A549 (cell line): ENCODE measurements at regions not wholly inside any gene's neighbourhood (a gene's known extent, or its start where the extent isn't known, plus 50 kb on each side); places are given as distances from the start of the nearest gene placed in this dataset.

Experiments
- CHD2 ChIP-seq: fragments of 150-350 bp; IDR thresholded peaks from 2 replicates; pipeline ENCODE4 v1.6.1; 2014; ENCODE audit warnings: low read length; ENCODE audit not compliant: partially characterized antibody
- EP300 ChIP-seq, 2 experiments: fragments of >200 bp; sonication (Bioruptor Twin); formaldehyde crosslinking; IDR thresholded peaks; 2 replicates in 1 of 2; 3 replicates in 1 of 2; pipeline ENCODE4 v1.6.1; 2016 to 2017
- FOSL2 ChIP-seq, 2 experiments: fragments of 450-650 bp in 1 of 2; fragments of >200 bp in 1 of 2; sonication (Bioruptor Twin) in 1 of 2; formaldehyde crosslinking; IDR thresholded peaks; 2 replicates each; pipeline versions ENCODE4 v1.5.0 to v1.6.1; 2016 to 2020; ENCODE audit warnings: mild to moderate bottlenecking in 1 of 2, moderate library complexity in 1 of 2
- HDAC2 ChIP-seq: fragments of 200-600 bp; sonication (generic); IDR thresholded peaks from 2 replicates; pipeline ENCODE4 v1.6.1; 2016
- HEYL ChIP-seq: fragments of 250-450 bp; sonication (Bioruptor Pico); IDR thresholded peaks from 2 replicates; pipeline ENCODE4 v1.8.0; 2021; ENCODE audit warnings: mild to moderate bottlenecking, moderate library complexity
- JUNB ChIP-seq: fragments of >200 bp; sonication (Bioruptor Twin); formaldehyde crosslinking; IDR thresholded peaks from 2 replicates; pipeline ENCODE4 v1.6.1; 2016
- POLR2A ChIP-seq: IDR thresholded peaks from 2 replicates; pipeline ENCODE4 v1.6.1; 2012; ENCODE audit warnings: mild to moderate bottlenecking, low read length
- RNF2 ChIP-seq: fragments of 200-600 bp; sonication (generic); IDR thresholded peaks from 2 replicates; pipeline ENCODE4 v1.6.1; 2016; ENCODE audit warnings: low read depth, mild to moderate bottlenecking, antibody characterized with exemption, moderate library complexity, borderline replicate concordance
- TF ChIP-seq, protein P1 (sequence below): IDR thresholded peaks from 2 replicates; pipeline ENCODE4 v1.6.1; 2012; ENCODE audit warnings: low read depth, borderline replicate concordance
- TF ChIP-seq, protein P2 (sequence below): fragments of 250-450 bp; sonication (Bioruptor Pico); IDR thresholded peaks from 2 replicates; pipeline ENCODE4 v1.5.0; 2021; ENCODE audit warnings: mild to moderate bottlenecking, moderate library complexity, borderline replicate concordance
- TF ChIP-seq, protein P3 (sequence below): fragments of >200 bp; sonication (Bioruptor Twin); formaldehyde crosslinking; IDR thresholded peaks from 3 replicates; pipeline ENCODE4 v1.5.1; 2016
- TF ChIP-seq, protein P4 (sequence below): IDR thresholded peaks from 2 replicates; pipeline ENCODE4 v1.6.1; 2012
- TF ChIP-seq, protein P5 (sequence below): fragments of 450-650 bp; IDR thresholded peaks from 2 replicates; pipeline ENCODE4 v1.6.1; 2014; ENCODE audit warnings: antibody characterized with exemption

DNA sequence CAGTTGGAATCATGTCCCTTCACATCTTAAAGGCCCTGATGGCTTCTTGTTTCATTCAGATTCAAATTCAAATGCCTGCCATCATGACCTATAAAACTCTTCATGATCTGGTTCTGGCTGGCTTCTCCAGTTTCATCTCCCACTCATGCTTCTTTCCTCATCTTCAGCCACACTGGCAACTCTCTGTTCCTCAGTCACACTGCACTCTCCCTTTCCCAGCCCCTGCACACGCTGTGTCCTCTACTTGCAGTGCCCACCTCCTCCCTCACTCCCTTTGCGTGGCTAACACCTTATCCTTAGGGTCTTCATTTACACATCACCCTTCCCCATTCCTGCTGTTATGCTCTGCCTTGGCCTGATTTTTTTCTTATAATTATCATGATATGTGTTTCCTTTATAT, 120.6 kb upstream of the LMO4 start:
- TF ChIP-seq EP300 (IDR thresholded peaks at IDR 0.05) (no peak), FOSL2 (IDR thresholded peaks at IDR 0.05) (no peak), FOSL2 (CRISPR knock-in tag; IDR thresholded peaks at IDR 0.05) (no peak), CHD2 (no peak), RNF2 (no peak), HEYL (CRISPR knock-in tag) (no peak), JUNB (no peak), POLR2A (no peak), HDAC2 (no peak)
- TF ChIP-seq, protein P1, sequence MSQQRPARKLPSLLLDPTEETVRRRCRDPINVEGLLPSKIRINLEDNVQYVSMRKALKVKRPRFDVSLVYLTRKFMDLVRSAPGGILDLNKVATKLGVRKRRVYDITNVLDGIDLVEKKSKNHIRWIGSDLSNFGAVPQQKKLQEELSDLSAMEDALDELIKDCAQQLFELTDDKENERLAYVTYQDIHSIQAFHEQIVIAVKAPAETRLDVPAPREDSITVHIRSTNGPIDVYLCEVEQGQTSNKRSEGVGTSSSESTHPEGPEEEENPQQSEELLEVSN = no peak
- TF ChIP-seq, protein P2, sequence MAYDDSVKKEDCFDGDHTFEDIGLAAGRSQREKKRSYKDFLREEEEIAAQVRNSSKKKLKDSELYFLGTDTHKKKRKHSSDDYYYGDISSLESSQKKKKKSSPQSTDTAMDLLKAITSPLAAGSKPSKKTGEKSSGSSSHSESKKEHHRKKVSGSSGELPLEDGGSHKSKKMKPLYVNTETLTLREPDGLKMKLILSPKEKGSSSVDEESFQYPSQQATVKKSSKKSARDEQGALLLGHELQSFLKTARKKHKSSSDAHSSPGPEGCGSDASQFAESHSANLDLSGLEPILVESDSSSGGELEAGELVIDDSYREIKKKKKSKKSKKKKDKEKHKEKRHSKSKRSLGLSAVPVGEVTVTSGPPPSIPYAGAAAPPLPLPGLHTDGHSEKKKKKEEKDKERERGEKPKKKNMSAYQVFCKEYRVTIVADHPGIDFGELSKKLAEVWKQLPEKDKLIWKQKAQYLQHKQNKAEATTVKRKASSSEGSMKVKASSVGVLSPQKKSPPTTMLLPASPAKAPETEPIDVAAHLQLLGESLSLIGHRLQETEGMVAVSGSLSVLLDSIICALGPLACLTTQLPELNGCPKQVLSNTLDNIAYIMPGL (CRISPR knock-in tag) = no peak
- TF ChIP-seq, protein P3, sequence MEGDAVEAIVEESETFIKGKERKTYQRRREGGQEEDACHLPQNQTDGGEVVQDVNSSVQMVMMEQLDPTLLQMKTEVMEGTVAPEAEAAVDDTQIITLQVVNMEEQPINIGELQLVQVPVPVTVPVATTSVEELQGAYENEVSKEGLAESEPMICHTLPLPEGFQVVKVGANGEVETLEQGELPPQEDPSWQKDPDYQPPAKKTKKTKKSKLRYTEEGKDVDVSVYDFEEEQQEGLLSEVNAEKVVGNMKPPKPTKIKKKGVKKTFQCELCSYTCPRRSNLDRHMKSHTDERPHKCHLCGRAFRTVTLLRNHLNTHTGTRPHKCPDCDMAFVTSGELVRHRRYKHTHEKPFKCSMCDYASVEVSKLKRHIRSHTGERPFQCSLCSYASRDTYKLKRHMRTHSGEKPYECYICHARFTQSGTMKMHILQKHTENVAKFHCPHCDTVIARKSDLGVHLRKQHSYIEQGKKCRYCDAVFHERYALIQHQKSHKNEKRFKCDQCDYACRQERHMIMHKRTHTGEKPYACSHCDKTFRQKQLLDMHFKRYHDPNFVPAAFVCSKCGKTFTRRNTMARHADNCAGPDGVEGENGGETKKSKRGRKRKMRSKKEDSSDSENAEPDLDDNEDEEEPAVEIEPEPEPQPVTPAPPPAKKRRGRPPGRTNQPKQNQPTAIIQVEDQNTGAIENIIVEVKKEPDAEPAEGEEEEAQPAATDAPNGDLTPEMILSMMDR = no peak
- TF ChIP-seq, protein P4, sequence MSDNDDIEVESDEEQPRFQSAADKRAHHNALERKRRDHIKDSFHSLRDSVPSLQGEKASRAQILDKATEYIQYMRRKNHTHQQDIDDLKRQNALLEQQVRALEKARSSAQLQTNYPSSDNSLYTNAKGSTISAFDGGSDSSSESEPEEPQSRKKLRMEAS = no peak
- TF ChIP-seq, protein P5, sequence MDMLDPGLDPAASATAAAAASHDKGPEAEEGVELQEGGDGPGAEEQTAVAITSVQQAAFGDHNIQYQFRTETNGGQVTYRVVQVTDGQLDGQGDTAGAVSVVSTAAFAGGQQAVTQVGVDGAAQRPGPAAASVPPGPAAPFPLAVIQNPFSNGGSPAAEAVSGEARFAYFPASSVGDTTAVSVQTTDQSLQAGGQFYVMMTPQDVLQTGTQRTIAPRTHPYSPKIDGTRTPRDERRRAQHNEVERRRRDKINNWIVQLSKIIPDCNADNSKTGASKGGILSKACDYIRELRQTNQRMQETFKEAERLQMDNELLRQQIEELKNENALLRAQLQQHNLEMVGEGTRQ = no peak
